Activated T-cell treated with anti-CD3 and anti-CD28 coated beads, Interleukin-2, amount 50 U/mL, for 48 hours (primary cell): ENCODE measurements at regions not wholly inside any gene's neighbourhood (a gene's known extent, or its start where the extent isn't known, plus 50 kb on each side); places are given as distances from the start of the nearest gene placed in this dataset.
"Not testable (repeated sequence)": the region's sequence is repeated elsewhere in the genome, so short reads cannot be mapped to it uniquely, and the experiment has no call there.

Experiments
- DNase-seq, 2 experiments: peaks; one replicate each; pipeline ENCODE4 v3.0.0-alpha.2; 2020

GRCh38 chr1:193932979-193933378 is 746.6 kb upstream of the B3GALT2 start:
- DNase-seq, result no peak

GRCh38 chr1:193931356-193931755 is 744.9 kb upstream of the B3GALT2 start:
- no peak for DNase-seq

- DNase-seq, result no peak
Measured at GRCh38 chr1:193929374-193930033, 743.1 kb upstream of the B3GALT2 start.

GRCh38 chr1:193927550-193927949 is 741.1 kb upstream of the B3GALT2 start:
- no peak for DNase-seq

GRCh38 chr1:193926956-193927355 is 740.5 kb upstream of the B3GALT2 start:
- no peak for DNase-seq

- no peak for DNase-seq
Measured at GRCh38 chr1:193919827-193920226, 733.4 kb upstream of the B3GALT2 start.

- DNase-seq, result no peak
Measured at GRCh38 chr1:193916452-193916851, 730.0 kb upstream of the B3GALT2 start.

- no peak for DNase-seq
Measured at GRCh38 chr1:193914871-193915270, 728.5 kb upstream of the B3GALT2 start.

- DNase-seq, result no peak
Measured at GRCh38 chr1:193909406-193910082, 723.1 kb upstream of the B3GALT2 start.

GRCh38 chr1:193905288-193906085 is 719.1 kb upstream of the B3GALT2 start:
- no peak for DNase-seq

GRCh38 chr1:193891788-193892187 is 705.4 kb upstream of the B3GALT2 start:
- no peak for DNase-seq

- DNase-seq, result no peak
Measured at GRCh38 chr1:193890935-193891334, 704.5 kb upstream of the B3GALT2 start.

GRCh38 chr1:193884848-193885558 is 698.6 kb upstream of the B3GALT2 start:
- no peak for DNase-seq

- DNase-seq, result not testable (repeated sequence)
Measured at GRCh38 chr1:193877920-193878319, 691.5 kb upstream of the B3GALT2 start.

- no peak for DNase-seq
Measured at GRCh38 chr1:193868425-193868824, 682.0 kb upstream of the B3GALT2 start.

- no peak for DNase-seq
Measured at GRCh38 chr1:193856261-193856660, 669.8 kb upstream of the B3GALT2 start.

- DNase-seq, result no peak
Measured at GRCh38 chr1:193850745-193851144, 664.3 kb upstream of the B3GALT2 start.

GRCh38 chr1:193846876-193847604 is 660.6 kb upstream of the B3GALT2 start:
- no peak for DNase-seq

- no peak for DNase-seq
Measured at GRCh38 chr1:193846411-193846810, 660.0 kb upstream of the B3GALT2 start.

GRCh38 chr1:193841857-193842256 is 655.4 kb upstream of the B3GALT2 start:
- no peak for DNase-seq

- DNase-seq, result no peak
Measured at GRCh38 chr1:193831465-193831864, 645.1 kb upstream of the B3GALT2 start.

- DNase-seq, result no peak
Measured at GRCh38 chr1:193827516-193827915, 641.1 kb upstream of the B3GALT2 start.

- DNase-seq, result no peak
Measured at GRCh38 chr1:193819376-193819775, 633.0 kb upstream of the B3GALT2 start.
